ENCODE measurements at regions not wholly inside any gene's neighbourhood (a gene's known extent, or its start where the extent isn't known, plus 50 kb on each side); places are given as distances from the start of the nearest gene placed in this dataset.
A peak's percentile ranks its signal among the peaks of the same experiment; 100 is the strongest.

- no peaks in the 10 kb centered on the region for H3K9me3 Mint-ChIP-seq (ENCODE audit: unreplicated experiment)
- H3K4me1 Mint-ChIP-seq (ENCODE audit: unreplicated experiment): peaks cover 68% of the 10 kb centered on the region
These were observed 118.7 kb downstream of the CEBPB start for GRCh38 chr20:50309280-50309763.

DNA sequence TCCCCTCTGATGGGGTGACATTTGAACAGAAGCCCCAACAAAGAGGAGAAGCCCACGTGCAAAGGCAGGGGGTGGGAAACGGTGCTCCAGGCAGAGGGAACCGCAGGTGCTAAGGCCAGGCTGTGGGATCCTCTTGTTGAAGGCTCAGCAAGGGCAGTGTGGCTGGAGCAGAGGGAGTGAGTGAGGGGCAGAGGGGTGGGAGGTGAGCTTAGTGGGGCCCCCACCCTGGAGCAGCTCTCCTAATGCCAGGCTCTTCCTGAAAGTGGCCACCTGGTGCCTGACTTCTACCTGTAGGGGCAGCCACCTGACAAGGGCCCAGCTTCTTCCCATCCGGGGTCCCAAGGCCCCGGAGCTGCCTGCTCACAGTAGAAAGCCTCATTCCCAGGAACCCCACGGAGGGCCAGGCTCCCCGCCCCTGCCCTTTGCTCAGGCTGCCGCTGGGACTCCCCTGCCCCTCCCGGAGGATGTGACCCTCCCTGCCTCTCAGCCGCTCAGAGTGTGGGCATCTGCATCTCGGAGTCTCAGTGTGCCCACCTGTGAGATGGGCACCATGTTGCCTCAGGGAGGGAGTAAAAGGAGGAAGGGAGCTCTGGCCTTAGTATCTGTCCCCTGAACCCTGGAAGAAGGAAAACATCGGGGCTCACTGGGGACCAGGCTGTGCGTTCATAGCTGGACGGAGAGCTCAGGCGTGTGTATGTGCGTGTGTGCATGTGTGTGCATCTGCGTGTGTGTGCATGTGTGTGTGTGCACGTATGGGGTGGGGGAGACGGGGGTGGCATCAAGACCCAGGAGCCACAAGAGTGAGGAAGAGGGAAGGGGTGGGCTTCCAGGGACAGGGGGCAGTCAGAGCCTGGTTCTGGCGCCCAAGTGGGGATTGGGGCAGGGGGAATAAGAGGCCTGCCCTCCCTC lies 119.4 kb downstream of the CEBPB start:
- Mint-ChIP-seq H3K27me3 (ENCODE audit: unreplicated experiment) (no peaks in the 10 kb centered on the region), H3K4me3 (ENCODE audit: unreplicated experiment) (no peak overlapping the region), H3K4me1 (ENCODE audit: unreplicated experiment) (peaks cover 62% of the 10 kb centered on the region), H3K9me3 (ENCODE audit: unreplicated experiment) (peaks cover 4% of the 10 kb centered on the region), H3K36me3 (ENCODE audit: unreplicated experiment) (no peaks in the 10 kb centered on the region), H3K27ac (ENCODE audit: unreplicated experiment) (peak overlapping the region; percentile 95)
- no peak for DNase-seq (ENCODE audit: extremely low spot score, unreplicated experiment)
- TF ChIP-seq CTCF (IDR thresholded peaks at IDR 0.05): no peak

More at GRCh38 chr20:50309280-50309763, 118.7 kb downstream of the CEBPB start:
- Mint-ChIP-seq H3K27me3 (ENCODE audit: unreplicated experiment) (no peaks in the 10 kb centered on the region), H3K36me3 (ENCODE audit: unreplicated experiment) (no peaks in the 10 kb centered on the region), H3K27ac (ENCODE audit: unreplicated experiment) (peak overlapping the region; percentile 95), H3K4me3 (ENCODE audit: unreplicated experiment) (no peak overlapping the region)
- no peak for TF ChIP-seq CTCF (IDR thresholded peaks at IDR 0.05)
- no peak for DNase-seq (ENCODE audit: extremely low spot score, unreplicated experiment)

- no peaks in the 10 kb centered on the region for H3K36me3 Mint-ChIP-seq (ENCODE audit: unreplicated experiment)
- H3K27me3 Mint-ChIP-seq (ENCODE audit: unreplicated experiment): no peaks in the 10 kb centered on the region
- no peak for TF ChIP-seq CTCF (IDR thresholded peaks at IDR 0.05)
- no peak for DNase-seq (ENCODE audit: extremely low spot score, unreplicated experiment)
- peaks cover 58% of the 10 kb centered on the region for H3K4me1 Mint-ChIP-seq (ENCODE audit: unreplicated experiment)
- peaks cover 4% of the 10 kb centered on the region for H3K9me3 Mint-ChIP-seq (ENCODE audit: unreplicated experiment)
- H3K4me3 Mint-ChIP-seq (ENCODE audit: unreplicated experiment): no peak overlapping the region
- H3K27ac Mint-ChIP-seq (ENCODE audit: unreplicated experiment): peak overlapping the region; percentile 15
These were observed 120.0 kb downstream of the CEBPB start for GRCh38 chr20:50310673-50311051.

- H3K4me1 Mint-ChIP-seq (ENCODE audit: unreplicated experiment): peaks cover 50% of the 10 kb centered on the region
- TF ChIP-seq CTCF (IDR thresholded peaks at IDR 0.05): no peak
- H3K27ac Mint-ChIP-seq (ENCODE audit: unreplicated experiment): peak overlapping the region; percentile 15
- H3K9me3 Mint-ChIP-seq (ENCODE audit: unreplicated experiment): peaks cover 4% of the 10 kb centered on the region
- no peak for DNase-seq (ENCODE audit: extremely low spot score, unreplicated experiment)
- no peaks in the 10 kb centered on the region for H3K27me3 Mint-ChIP-seq (ENCODE audit: unreplicated experiment)
- H3K4me3 Mint-ChIP-seq (ENCODE audit: unreplicated experiment): no peak overlapping the region
- H3K36me3 Mint-ChIP-seq (ENCODE audit: unreplicated experiment): no peaks in the 10 kb centered on the region
These were observed 120.8 kb downstream of the CEBPB start for GRCh38 chr20:50311308-50312001.
